GM18868 (cell line): ENCODE measurements at regions not wholly inside any gene's neighbourhood (a gene's known extent, or its start where the extent isn't known, plus 50 kb on each side); places are given as distances from the start of the nearest gene placed in this dataset.
"Not testable (repeated sequence)": the region's sequence is repeated elsewhere in the genome, so short reads cannot be mapped to it uniquely, and the experiment has no call there.

Experiments used
- ATAC-seq: cut with Tn5 transposase; IDR thresholded peaks from one replicate; pipeline ENCODE4 v1.9.1; 2021; ENCODE audit warnings: mild to moderate bottlenecking, moderate library complexity; ENCODE audit not compliant: unreplicated experiment

- ATAC-seq: not testable (repeated sequence)
These were observed 94.4 kb upstream of the GAS1 start for GRCh38 chr9:87041553-87042235.

- ATAC-seq: not testable (repeated sequence)
These were observed 102.8 kb upstream of the GAS1 start for GRCh38 chr9:87049929-87050608.

GRCh38 chr9:87054999-87055686 is 107.8 kb upstream of the GAS1 start:
- no peak for ATAC-seq

- no peak for ATAC-seq
These were observed 112.5 kb upstream of the GAS1 start for GRCh38 chr9:87059772-87060171.

- no peak for ATAC-seq
These were observed 115.4 kb upstream of the GAS1 start for GRCh38 chr9:87062746-87063145.

- no peak for ATAC-seq
These were observed 115.9 kb upstream of the GAS1 start for GRCh38 chr9:87063246-87063645.

- no peak for ATAC-seq
These were observed 116.6 kb upstream of the GAS1 start for GRCh38 chr9:87063871-87064270.

- ATAC-seq: no peak
These were observed 117.0 kb upstream of the GAS1 start for GRCh38 chr9:87064311-87064710.

- no peak for ATAC-seq
These were observed 118.7 kb upstream of the GAS1 start for GRCh38 chr9:87065981-87066380.

- no peak for ATAC-seq
These were observed 120.1 kb upstream of the GAS1 start for GRCh38 chr9:87067426-87067825.

- no peak for ATAC-seq
These were observed 121.0 kb upstream of the GAS1 start for GRCh38 chr9:87068177-87068840.

GRCh38 chr9:87069690-87070089 is 122.4 kb upstream of the GAS1 start:
- no peak for ATAC-seq

- no peak for ATAC-seq
These were observed 123.0 kb upstream of the GAS1 start for GRCh38 chr9:87070336-87070735.

GRCh38 chr9:87071473-87071872 is 124.2 kb upstream of the GAS1 start:
- ATAC-seq: no peak

GRCh38 chr9:87073692-87074091 is 126.4 kb upstream of the GAS1 start:
- ATAC-seq: no peak

GRCh38 chr9:87075537-87075936 is 128.2 kb upstream of the GAS1 start:
- ATAC-seq: no peak

- ATAC-seq: no peak
These were observed 129.5 kb upstream of the GAS1 start for GRCh38 chr9:87076825-87077224.

GRCh38 chr9:87077986-87078385 is 130.7 kb upstream of the GAS1 start:
- no peak for ATAC-seq

GRCh38 chr9:87080512-87081264 is 133.4 kb upstream of the GAS1 start:
- ATAC-seq: no peak

- no peak for ATAC-seq
These were observed 134.2 kb upstream of the GAS1 start for GRCh38 chr9:87081503-87081902.

GRCh38 chr9:87083986-87084385 is 136.7 kb upstream of the GAS1 start:
- no peak for ATAC-seq
